CD4-positive, alpha-beta T cell treated with Interferon gamma for 1 hour (primary cell): ENCODE measurements at regions not wholly inside any gene's neighbourhood (a gene's known extent, or its start where the extent isn't known, plus 50 kb on each side); places are given as distances from the start of the nearest gene placed in this dataset.

Experiments used
- DNase-seq: peaks from one replicate; pipeline ENCODE4 v3.0.0-alpha.2; 2020

DNA sequence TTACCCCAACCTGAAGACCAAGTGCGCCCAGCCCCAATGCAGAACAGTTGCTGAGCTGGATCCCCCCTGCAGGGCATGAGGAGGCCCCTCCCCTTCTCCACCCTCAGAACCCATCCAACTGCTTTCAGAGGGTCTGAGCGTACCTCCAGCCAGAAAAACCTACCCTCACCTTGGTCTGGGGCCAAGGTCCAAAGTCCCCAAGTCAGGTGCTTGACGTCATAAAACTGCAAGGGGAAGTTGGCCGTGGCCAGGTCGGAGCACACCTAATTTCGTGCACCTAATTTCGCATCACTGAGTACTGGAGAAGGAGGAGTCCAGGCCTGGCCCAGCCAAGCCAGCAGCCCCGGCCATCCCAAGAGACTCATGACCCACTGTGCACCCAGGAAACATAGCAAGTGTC lies 289.8 kb downstream of the CTTN start:
- DNase-seq = no peak

DNA sequence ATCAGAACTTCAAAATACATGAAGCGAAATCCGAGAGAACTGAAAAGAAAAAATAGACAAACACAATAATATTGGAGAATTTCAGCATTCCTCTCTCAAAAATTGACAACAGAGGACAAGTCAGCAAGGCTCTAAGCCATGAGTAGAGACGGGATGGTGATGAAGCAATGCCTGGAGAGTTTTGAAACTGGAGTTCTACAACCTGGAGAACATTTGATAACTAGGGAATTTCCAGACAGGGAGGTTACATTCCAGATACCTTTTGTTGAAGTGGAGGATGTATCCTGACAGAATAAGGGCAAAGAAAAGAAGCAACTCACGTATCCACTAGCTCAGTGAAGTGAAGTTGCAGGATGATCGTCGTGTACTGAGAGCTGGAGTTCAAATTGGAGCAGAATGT lies 291.4 kb downstream of the CTTN start:
- DNase-seq = no peak

DNA sequence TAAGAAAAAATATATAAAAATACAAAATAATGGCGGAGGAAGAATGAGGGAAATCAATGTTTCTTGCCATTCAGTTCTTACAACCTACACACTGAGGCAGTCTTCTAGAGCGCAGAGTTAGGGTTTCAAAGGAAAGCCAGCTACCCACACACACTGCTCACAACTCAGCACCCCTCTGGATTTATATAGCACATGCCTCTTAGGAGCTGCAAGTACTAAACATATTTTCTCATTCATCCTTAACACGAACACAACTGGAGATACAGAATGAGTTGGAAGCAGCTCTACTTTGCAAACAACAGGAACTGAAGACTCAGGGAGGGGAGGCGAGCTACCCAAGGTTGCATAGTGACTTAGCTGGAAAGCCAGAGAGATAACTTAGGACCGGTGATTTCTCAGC lies 293.8 kb downstream of the CTTN start:
- DNase-seq = no peak

DNA sequence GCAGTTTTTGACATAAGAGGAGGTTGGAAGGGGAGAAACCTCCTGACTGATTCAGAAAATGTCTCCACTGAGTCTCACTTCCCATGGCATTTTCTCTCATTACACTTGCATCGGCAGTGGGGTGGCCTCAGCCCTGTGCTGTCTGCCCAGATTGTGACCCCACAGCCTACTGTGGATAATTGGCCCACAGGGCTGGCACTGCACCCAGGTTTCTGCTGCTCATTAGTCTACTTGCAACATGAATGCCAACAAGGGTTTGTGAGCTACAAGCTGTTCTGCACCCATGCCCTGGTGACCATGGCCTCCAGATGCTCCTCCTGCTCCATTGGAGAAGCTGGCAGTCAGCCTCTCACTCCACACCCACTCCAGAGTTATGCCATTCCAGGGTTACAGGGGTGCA lies 296.0 kb downstream of the CTTN start:
- no peak for DNase-seq

DNA sequence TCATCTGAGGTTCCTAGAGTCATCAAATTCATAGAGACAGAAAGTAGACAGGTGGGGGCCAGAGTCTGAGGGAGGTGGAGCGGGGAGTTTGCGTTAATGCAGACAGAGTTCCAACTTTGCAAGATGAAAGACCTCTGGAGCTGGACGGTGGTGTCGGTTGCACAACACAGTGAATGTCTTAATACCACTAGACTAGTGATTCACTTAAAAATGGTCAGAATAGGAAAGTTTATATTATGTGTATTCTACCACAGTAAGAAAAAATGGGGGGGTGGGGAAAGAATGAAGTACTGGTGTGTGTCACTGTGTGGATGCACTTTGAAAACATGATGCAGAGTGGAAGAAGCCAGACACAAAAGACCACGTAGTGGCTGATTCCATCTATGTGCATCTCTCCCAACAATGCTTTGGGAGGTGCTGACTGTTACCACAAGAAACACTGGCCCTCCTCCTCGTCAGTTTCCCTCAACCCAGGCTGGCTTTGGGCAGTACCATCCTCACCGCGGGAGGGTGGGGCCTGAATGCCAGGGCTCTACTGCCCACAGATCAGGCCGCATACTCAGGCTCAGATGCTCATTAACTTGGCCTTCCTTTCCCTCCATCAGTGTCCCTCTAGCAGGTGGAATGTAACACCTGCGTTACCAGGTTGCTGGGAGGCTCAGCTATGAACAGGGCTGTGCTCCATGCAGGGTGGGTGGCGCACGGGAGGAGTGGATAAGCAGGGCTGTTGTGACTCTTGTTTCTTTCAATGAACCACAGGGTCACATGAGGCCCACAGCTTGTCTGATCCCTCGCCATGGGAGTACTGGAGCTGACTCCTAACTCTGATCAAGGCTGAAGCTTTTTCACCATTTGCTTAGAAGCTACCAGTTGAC lies 297.0 kb downstream of the CTTN start:
- DNase-seq = no peak

DNA sequence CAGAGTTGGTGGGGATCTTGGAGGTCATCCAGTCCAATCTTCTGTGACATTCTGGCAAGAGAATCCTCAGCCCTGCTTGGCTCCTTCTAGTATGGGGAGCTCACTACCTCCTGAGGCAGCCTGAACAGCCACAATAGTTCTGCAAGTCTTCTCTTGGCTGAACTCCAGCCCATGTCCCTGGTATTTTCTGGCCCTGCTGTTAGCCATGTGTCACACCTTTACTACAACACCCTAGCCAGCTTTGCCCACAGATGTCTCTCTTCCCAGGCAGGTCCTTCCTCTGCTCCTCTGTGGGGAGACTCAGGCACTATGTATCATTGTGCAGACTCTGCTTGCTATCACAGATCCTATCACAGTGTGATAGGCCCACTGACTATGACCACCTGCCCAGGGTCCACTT lies 297.7 kb downstream of the CTTN start:
- DNase-seq = no peak

DNA sequence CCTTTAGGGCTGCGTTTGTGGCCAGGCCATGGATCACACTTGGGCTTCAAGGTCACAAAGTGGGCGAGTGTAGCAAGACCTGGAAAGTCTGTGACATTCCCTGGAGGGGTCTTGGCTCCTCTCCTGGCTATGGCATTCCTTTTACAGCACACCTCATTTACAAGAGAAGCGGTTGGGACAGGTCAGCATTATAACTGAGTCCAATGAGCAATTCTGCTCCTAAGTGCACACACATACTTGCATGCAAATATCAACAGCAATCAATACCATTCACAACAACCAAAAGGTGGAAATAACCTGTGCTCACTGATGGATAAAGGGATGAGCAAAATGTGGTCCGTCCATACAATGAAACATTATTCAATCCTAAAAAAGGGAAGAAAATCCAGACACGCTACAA lies 298.2 kb downstream of the CTTN start:
- no peak for DNase-seq

DNA sequence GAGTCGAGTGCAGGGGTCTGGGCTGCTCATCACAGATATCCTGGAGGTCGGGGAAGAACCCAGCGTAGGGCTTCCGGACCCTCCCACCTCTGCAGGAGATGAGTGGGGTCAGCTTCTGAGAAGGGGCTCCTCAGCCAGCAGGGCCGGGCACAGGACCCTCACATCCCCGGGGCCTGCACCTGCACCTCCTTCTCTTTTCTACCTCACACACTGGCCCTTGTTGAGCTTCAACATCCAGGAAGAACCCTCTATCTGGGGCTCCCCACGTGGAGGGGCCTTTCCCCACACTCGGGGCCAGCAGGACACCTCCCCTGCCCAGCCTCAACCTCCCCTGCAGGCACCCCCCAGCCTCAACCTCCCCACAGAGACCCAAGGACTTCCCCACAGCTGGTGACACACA lies 299.4 kb downstream of the CTTN start:
- no peak for DNase-seq

DNA sequence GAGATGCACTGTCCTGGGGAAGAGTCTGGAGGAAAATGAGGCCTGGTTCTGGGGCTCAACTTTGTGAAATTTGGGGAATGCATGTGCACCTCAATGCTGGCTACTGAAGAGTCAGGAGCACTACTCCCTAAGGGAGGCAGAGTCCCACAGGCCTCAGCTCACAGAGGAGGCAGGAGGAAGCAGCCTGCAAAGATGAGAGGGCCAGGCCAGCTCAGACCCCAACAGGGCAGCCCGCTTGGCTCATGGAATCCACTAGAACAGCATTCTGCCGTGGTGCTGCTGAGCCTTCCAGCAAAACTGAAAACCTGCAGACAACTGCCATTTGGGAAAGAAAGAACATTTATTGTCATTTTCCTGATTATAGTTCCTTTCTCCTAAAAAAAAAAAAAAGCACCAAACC lies 300.5 kb downstream of the CTTN start:
- DNase-seq = no peak

DNA sequence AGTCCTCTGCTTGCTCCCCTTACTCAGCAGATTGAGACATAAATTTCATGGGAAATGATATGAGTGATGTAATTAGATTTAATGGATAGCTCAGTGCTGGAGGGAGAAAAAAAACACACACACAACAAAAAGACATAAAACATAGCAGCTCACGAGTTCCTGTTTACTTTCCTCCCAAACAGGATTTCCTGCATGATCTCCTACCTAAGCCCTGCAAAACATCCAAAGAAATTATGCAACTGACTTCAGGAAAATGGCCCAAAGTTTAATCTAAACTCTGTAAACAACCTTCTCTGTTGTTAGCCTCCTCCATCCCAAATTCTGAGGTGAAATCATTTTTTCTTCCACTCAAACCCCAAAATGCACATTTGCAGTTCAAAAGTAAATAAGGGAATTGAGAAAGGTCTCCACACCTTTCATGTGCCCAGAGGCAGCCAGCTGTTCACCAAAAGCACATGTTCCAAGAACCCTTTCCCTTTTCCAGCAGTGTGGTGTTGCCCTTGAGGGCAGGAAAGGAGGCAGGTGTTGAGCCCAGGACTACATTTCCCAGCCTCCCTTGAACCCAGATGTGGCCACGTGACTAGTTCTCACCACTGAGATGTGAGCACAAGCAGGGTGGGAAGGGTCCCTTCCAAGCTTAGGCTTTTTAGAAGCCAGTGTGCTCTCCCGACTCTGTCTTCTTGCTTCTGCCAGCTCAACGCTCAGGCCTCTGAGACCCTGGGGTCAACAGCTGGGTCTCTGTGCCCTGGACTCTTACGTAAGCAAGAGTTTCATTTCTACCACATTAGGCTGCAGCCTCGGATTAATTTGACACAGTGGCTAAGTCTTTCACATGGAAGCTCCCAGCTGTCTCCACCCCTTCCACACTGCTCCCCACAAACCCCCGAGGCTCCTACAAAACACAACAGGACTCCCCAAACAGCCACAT lies 301.2 kb downstream of the CTTN start:
- DNase-seq = no peak

DNA sequence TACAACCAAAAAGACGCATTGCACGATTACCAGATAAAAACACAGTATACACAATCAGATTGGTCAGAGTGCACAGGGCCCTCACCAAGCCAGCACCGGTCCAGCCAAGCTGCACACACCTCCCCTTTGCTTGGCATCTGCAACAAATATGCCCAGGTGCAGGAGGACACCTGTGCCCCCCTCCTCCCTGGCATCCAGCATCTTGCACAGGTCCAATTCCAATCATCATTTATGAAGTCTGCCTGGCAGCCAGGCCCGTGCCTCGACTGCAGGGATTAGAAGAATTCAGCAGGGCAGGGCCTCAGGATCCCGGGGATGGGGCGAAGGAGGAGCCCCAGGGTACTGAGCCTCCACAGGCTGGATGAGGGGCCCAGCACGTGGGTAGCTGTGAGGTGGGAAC lies 302.1 kb downstream of the CTTN start:
- no peak for DNase-seq

DNA sequence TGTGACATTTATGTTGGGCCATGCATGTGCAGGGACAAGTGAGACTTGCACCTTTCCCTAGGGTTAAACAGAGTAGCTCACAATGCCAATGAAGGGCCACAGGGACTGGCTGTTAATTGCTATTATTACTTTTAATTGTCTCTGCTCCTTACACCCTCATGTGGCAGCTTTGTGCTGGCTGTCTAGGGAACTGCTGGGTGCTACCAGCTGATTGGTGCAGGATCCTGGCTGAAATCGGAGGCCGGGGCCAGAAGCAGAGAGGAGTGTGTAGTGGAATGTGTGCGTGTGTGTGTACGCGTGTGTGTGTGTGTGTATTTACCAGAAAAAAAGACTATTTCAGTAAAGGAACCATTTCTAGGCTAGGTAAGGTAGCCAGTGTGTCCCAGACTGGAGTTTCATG lies 302.5 kb downstream of the CTTN start:
- DNase-seq = no peak

DNA sequence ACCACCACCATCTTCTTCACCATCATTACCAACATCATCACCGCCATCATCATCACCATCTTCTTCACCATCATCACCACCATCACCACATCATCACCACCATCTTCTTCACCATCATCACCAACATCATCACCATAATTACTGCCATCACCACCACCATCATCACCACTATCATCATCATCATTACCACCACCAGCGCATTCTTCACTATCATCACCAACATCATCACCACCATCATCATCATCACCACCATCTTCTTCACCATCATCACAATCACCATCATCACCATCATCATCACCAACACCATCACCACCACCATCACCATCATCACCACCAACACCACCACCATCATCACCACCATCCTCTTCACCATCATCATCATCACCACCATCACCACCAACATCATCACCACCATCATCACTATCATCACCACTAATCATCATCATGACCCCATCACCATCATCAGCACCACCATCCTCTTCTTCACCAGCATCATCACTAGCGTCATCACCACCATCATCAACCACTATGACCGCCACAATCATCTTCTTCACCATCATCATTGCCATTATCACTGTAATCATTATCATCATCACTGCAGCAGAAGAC lies 303.8 kb downstream of the CTTN start:
- DNase-seq = no peak

DNA sequence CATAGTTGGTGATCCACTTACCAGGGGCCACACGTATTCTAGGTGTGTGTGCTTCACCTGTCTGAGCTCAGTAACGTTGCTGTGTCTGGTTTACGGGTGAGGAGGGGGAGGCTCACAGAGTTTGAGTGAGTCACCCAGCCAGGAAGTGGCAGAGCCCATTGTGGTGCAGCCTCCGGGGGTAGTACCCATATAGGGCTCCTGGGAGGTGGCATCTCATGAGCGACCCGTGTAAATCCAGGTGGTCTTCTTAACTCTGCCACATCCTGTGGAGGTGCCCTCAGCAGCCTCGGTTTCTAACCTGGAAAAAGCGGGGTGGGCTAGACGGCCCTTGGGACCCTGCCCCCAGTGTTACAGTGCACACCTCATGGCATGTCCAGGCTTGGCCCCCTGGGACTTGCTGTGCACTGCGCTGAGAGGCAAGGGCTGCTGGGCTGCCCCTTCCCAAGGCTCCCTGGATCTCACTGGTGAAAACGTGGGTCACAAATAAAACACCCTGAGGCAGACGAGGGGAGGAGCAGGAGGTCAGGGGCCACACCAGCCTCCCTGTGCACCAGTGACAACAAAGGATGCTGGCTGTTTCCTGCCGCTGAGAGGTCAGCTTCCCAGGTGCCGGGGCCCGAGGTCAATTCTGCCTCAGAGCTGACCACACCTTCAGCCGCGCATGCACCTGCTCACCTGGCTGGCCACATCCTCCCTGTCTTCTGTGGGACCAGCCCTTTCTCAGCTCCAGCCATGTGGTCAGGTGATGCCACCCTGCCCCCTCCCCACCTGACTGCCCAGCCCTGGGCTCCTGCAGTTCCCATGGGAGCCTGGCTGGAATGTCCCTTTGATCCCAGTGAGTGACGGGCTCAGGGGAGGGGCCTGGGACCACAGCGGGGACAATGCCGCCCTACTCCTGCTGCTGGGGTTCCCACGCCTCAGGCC lies 305.1 kb downstream of the CTTN start:
- no peak for DNase-seq

DNA sequence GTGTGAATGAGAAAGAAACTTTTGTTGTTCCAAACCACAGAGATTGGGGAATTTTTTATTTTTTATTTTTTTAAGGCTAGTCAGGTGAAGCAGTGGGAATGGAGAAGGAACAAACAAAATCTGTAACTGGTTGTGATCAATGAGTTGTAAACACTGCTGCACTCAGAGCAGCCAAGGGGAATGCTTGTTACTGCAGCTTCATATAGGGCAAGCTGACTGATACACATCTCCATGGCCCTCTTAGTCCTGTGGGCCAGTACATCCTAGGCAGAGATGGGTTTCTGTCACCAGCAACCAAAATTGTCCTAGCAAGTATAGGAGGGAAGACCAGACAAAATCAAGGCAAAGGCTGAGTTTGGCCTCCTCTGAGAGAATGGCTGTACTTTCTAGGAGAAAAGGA lies 306.8 kb downstream of the CTTN start:
- no peak for DNase-seq

DNA sequence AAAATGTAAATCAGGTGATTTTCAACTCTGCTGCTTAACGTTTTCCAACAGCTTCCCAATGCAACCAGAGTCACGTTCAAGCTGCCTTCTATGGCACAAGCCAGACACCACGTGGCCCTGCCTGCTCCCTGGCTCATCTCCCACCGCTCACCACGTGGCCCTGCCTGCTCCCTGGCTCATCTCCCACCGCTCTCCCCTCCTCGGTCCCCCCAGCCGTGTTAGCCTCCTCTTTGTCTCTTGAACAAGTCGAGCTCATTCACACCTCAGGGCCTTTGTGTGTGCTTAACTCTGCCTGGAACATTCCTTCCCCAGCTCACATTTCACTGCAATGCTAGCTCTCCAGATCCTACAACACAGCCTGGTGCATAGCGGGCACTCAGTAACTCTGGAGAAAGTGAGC lies 307.6 kb downstream of the CTTN start:
- DNase-seq = no peak

DNA sequence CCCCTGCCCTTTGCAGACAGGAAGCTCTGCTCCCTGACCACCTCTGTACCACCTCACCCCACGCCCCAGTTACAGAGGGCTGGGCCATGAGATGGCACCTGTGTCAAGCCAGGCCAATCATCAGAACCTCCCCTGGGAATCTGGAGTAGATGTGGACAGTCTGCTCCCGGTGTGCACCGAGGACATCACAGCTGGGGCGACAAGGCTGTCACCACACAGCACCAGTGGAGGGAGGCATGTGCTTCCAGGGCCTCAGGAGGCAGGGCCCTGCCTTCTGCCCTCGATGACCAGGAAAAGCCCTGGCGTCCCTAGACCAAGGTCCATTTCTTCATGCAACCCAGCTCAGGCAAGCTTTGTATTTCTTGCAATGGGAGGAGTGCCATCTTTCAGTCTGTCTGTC lies 309.5 kb downstream of the CTTN start:
- DNase-seq = no peak

DNA sequence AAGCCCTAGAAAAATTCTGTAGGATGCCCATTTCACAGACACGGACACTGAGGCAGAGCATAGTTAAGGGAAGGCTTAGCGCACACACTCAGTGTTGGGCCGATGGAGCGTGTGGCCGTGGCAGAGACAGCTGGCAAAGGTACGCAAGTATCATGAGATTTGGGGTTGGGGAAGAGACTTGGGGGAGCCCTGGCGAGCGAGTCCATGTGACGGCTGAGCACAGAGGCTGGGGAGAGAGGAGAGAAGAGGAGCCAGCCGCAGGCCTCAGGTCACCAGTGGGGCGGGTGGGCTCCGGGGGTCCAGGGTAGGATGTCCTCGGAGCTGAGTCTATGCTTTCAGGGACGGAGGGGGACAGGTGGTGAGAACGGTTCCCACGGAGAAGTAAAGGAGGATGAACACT lies 311.3 kb downstream of the CTTN start:
- DNase-seq = no peak

DNA sequence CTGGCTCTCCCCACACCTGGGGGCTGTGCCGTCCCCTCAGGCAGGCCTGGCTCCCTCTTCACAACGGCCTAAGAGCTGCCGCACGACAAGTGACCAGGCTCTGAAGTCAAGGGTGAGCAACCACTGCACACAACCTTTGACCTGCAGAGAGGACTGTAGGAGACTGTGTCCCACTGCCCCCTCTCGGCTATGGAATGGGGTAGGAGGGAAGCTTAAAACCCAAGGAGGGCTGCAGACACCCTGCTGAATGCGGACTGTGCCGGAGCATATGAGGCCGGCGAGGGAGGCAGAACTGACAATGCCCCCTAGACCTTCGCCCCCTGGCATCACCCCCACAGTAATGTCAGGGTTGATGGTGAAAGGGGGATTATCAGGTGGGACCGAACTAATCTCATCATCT lies 311.9 kb downstream of the CTTN start:
- no peak for DNase-seq

DNA sequence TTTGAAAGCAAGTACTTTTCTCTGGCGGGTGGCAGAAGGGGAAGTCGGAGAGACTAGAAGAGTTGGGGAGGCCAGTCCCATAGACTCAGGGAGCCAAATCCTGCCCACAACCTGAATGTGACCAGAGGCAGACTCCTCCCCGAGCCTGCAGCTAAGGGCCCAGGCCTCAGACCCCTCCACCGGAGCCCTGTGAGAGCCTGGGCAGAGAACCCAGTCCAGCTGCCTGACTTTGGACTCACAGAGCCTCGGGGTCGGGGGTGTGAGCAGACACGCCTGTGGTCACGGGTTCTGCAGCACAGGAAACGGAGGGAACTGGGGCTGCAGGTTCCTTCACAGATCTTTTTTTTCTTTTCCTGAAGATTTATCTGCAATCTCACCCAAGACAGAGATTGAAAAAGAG lies 312.3 kb downstream of the CTTN start:
- no peak for DNase-seq

DNA sequence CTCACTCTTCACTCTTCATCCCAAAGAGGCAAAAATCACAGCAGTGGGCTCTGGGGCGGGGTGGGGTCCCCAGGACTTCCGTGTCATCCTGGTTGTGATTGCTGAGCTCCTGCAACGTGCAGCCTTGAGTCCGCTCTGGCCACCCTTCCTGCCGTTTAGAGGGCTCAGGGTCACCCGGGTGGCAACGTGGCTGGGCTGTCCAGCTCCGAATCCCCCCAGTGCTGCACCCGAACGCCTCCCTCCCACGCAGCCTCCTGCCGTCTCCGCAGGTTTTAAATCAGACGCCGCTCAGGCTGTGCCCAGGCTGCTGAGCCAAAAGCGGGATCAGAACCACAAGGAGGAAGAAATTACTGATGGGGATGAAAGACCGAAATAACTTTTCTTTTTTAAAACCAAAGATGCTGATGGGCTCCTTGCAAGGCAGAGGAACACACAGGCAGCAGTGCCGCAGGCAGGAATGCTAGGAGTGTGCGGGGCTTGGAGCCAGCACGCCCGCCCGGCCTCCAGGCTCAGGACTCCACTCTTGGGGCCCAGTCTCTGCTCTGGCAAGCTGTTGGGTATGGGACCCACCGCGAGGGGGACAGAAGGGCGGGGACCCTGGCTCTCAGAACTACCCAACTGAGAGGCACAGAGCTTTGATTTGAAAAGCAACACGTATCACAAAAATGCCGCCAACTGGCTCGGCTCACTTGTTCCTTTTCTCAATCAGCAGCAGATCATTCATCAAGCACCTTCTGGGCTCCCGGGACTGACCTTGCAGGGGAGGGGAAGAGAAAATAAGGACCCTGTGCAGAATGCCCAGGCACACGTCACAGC lies 313.0 kb downstream of the CTTN start:
- no peak for DNase-seq

DNA sequence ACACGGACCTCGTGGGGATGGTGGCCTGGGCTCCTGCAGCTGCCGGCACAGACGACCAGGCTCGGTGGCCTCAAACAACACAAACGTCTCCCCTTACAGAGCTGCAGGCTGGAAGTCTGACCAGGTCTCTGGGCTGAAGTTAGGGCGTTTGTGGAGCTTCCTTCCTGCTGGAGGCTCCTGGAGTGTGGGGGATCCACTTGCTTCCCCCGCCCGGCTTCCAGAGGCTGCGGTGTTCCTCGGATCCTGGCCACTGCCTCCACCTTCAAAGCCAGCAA lies 313.5 kb downstream of the CTTN start:
- no peak for DNase-seq
